ENCODE measurements at regions not wholly inside any gene's neighbourhood (a gene's known extent, or its start where the extent isn't known, plus 50 kb on each side); places are given as distances from the start of the nearest gene placed in this dataset.

DNA sequence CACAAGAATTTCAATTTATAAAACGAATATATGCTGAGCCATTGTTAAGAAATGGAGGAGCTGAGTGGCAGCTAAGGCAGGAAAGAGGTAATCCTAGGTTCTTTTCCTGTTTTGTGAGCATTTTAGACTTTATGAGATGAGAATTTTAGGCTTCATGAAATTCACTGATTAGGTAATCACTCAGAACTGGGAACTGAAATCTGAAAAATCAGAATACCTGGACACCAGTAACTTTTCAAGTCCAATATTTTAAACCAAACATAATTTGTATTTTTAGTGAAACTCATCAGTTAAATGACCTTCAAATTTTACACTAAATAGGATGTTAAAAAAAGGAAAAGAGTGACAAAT, 389.9 kb downstream of the HTR1B start:
- TF ChIP-seq POLR2AphosphoS5 (IDR thresholded peaks at IDR 0.05; ENCODE audit: low read depth, low read length), result no peak
- TF ChIP-seq POU2F2 (IDR thresholded peaks at IDR 0.05; ENCODE audit: low read depth, low read length), result no peak
- no peak for TF ChIP-seq SPI1 (IDR thresholded peaks at IDR 0.05; ENCODE audit: low read depth, low read length)
- TF ChIP-seq POLR2A (IDR thresholded peaks at IDR 0.05; ENCODE audit: low read depth, low read length), result no peak

Measured in GM12891 (cell line).